T-cell (primary cell): ENCODE measurements at regions not wholly inside any gene's neighbourhood (a gene's known extent, or its start where the extent isn't known, plus 50 kb on each side); places are given as distances from the start of the nearest gene placed in this dataset.

Source experiments
- ATAC-seq, 4 experiments: fragments of 200-7000 bp in 3 of 4; fragments of 150-1000 bp in 1 of 4; cut with Tn5 transposase; replicated peaks in 1 of 4; 1 replicate in 3 of 4; 2 replicates in 1 of 4; pipeline ENCODE4 v1.10.0; 2021; ENCODE audit warnings: moderate library complexity in 3 of 4, mild to moderate bottlenecking in 2 of 4, moderate number of reproducible peaks in 1 of 4
- CTCF ChIA-PET, 2 donors: fragments of 300-600 bp; sonication (Branson Sonifier 250); formaldehyde crosslinking; loops; one replicate each; lab custom pipeline; 2022; ENCODE audit warnings: antibody characterized with exemption in 2 of 2; lab: Charles Lee
- POLR2A ChIA-PET, 2 donors: fragments of 300-600 bp; sonication (Branson Sonifier 250); formaldehyde crosslinking; loops; one replicate each; lab custom pipeline; 2022; ENCODE audit warnings: antibody characterized with exemption in 2 of 2; lab: Charles Lee
- DNase-seq, 35 experiments: peaks; one replicate each; pipeline versions ENCODE4 v3.0.0 to v3.0.0-alpha.2; 2013 to 2023
- H3K27ac ChIP-seq: one replicate; pipeline ENCODE4 v1.5.1; 2013; ENCODE audit warnings: low read length
- H3K27me3 ChIP-seq, 2 experiments: replicated peaks in 1 of 2; 1 replicate in 1 of 2; 2 replicates in 1 of 2; pipeline versions ENCODE4 v1.6.1 to v1.7.0; 2013; ENCODE audit warnings: low read length in 1 of 2, mixed read lengths in 1 of 2; ENCODE audit not compliant: control insufficient read depth in 2 of 2, insufficient read depth in 2 of 2; ENCODE audit errors: extremely low read depth in 1 of 2
- H3K36me3 ChIP-seq, 2 donors: 1 replicate in 1 of 2; 2 replicates in 1 of 2; pipeline versions ENCODE4 v1.6.1 to v1.7.0; 2013; ENCODE audit warnings: low read length in 1 of 2; ENCODE audit not compliant: control insufficient read depth in 2 of 2, insufficient read depth in 1 of 2; ENCODE audit errors: extremely low read depth in 1 of 2
- H3K4me1 ChIP-seq, 2 experiments: 1 replicate in 1 of 2; 2 replicates in 1 of 2; pipeline versions ENCODE4 v1.6.1 to v1.7.0; 2013; ENCODE audit warnings: low read length in 2 of 2, mixed read lengths in 1 of 2; ENCODE audit not compliant: insufficient read depth in 2 of 2, control insufficient read depth in 1 of 2; ENCODE audit errors: extremely low read depth in 1 of 2
- H3K4me3 ChIP-seq, 2 donors: 1 replicate in 1 of 2; 2 replicates in 1 of 2; pipeline versions ENCODE4 v1.5.1 to v1.7.0; 2013; ENCODE audit warnings: mild to moderate bottlenecking in 2 of 2, low read length in 1 of 2, moderate library complexity in 1 of 2; ENCODE audit not compliant: control insufficient read depth in 1 of 2; ENCODE audit errors: extremely low read depth in 1 of 2
- H3K9me3 ChIP-seq: 2 replicates; pipeline ENCODE4 v1.7.0; 2013
- H3K27ac Mint-ChIP-seq, 2 donors: one replicate each; pipeline ENCODE4 v1.8.0; 2020 to 2021; ENCODE audit warnings: mild to moderate bottlenecking in 2 of 2, mixed read lengths in 2 of 2
- H3K27me3 Mint-ChIP-seq, 2 donors: one replicate each; pipeline ENCODE4 v1.8.0; 2021 to 2022; ENCODE audit warnings: mixed read lengths in 2 of 2
- H3K36me3 Mint-ChIP-seq: one replicate; pipeline ENCODE4 v1.8.0; 2021; ENCODE audit warnings: mixed read lengths
- H3K4me1 Mint-ChIP-seq, 3 donors: one replicate each; pipeline ENCODE4 v1.8.0; 2020 to 2022; ENCODE audit warnings: mixed read lengths in 3 of 3, mild to moderate bottlenecking in 1 of 3
- H3K4me3 Mint-ChIP-seq, 3 donors: one replicate each; pipeline ENCODE4 v1.8.0; 2020 to 2022; ENCODE audit warnings: mild to moderate bottlenecking in 3 of 3, mixed read lengths in 3 of 3, moderate library complexity in 3 of 3
- H3K9me3 Mint-ChIP-seq, 3 donors: one replicate each; pipeline ENCODE4 v1.8.0; 2020 to 2022; ENCODE audit warnings: mixed read lengths in 3 of 3
- WGBS: methylation state at CpG from one replicate; pipeline ENCODE4 v1.1.5; 2013; ENCODE audit warnings: missing lambda C conversion rate; ENCODE audit not compliant: insufficient coverage; 5-methylcytosine and 5-hydroxymethylcytosine counted together

DNA sequence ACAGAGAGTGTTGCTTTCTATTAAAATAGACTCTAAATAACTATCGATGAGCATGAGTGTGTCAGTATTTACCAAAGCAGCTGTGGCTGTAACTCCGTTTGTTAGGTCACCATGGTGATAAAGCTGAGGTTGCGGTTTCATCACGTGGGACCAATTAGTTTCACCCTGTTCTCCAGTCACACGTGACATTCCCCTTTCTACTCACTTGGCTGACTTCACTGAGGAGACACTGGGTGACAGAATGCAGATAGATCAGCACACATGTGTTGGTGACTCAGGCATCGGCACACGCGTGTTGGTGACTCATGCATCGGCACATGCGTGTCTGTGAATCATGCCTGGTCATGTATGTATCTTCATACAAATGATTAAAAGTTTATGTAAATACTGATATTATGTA lies 285.4 kb downstream of the THBS2 start:
- Histone ChIP-seq H3K4me3 (no peak overlapping the region), H3K36me3 (no peaks in the 10 kb centered on the region), H3K27ac (no peak overlapping the region), H3K4me1 (no peaks in the 10 kb centered on the region), H3K27me3 (peaks cover 0 to 7% of the 10 kb centered on the region in 2 experiments), H3K9me3 (no peaks in the 10 kb centered on the region)
- Mint-ChIP-seq H3K4me3 (no peak overlapping the region), H3K4me1 (peaks cover 0 to 1% (median 0%) of the 10 kb centered on the region in 3 donors), H3K27me3 (peaks cover 17 to 19% of the 10 kb centered on the region in 2 donors), H3K9me3 (no peaks in the 10 kb centered on the region), H3K36me3 (no peaks in the 10 kb centered on the region), H3K27ac (no peak overlapping the region)
- POLR2A ChIA-PET = no interaction called here
- CTCF ChIA-PET = no interaction called here
- DNase-seq (peak in 17 of 35 experiments; percentile 1 to 51 (median 16)), ATAC-seq (peak in 1 of 4 experiments; percentile 19)
- 60% methylated on average over 3 of the region's 10 CpGs for WGBS

DNA sequence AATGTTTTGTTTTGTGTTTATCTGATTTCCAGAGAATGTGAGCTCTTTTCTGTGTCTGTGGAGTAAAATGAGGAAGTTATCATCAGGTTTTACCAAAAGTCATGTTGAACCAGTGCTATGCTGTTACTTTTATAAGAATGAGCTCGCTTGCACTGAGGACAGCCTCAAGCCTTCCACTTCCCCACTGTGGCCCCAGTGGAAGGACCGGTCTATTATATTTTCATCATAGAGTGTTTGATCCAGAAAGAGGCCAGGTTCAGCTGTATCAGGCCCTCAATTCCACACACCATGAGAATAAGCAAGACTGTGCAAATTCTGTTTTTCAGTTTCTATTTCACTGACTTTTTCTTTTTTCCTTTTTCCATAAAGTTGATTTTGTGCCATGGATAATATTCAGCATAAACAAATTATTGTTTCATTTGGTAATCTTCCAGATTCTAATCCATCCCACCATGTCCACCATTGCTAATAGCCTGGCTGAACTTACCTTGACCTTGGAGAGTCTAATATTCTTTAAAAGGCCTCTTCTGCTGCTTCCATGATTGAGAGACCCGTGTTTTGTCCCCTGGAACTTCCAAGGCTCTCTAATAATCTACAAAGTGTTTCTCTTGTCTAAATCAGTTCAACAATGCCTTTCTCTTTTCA lies 286.2 kb downstream of the THBS2 start:
- no peak for ATAC-seq
- no peaks in the 10 kb centered on the region for H3K36me3 Mint-ChIP-seq
- H3K4me3 Mint-ChIP-seq = no peak overlapping the region
- WGBS = no CpG with 5 or more reads among the region's 3 CpGs
- no peak for DNase-seq
- Histone ChIP-seq H3K27ac (no peak overlapping the region), H3K9me3 (no peaks in the 10 kb centered on the region), H3K27me3 (peaks cover 0 to 13% of the 10 kb centered on the region in 2 experiments), H3K36me3 (no peaks in the 10 kb centered on the region), H3K4me3 (no peak overlapping the region), H3K4me1 (no peaks in the 10 kb centered on the region)
- H3K27ac Mint-ChIP-seq = no peak overlapping the region
- peaks cover 0 to 1% (median 0%) of the 10 kb centered on the region in 3 donors for H3K4me1 Mint-ChIP-seq
- CTCF ChIA-PET = interaction anchor here in 1 of 2 donors (0.7 kb wide), 1 partner anchor 1546 kb away, joined by 3 read pairs; no protein-coding TSS in a partner anchor
- POLR2A ChIA-PET = no interaction called here
- peaks cover 18 to 19% of the 10 kb centered on the region in 2 donors for H3K27me3 Mint-ChIP-seq
- no peaks in the 10 kb centered on the region for H3K9me3 Mint-ChIP-seq

DNA sequence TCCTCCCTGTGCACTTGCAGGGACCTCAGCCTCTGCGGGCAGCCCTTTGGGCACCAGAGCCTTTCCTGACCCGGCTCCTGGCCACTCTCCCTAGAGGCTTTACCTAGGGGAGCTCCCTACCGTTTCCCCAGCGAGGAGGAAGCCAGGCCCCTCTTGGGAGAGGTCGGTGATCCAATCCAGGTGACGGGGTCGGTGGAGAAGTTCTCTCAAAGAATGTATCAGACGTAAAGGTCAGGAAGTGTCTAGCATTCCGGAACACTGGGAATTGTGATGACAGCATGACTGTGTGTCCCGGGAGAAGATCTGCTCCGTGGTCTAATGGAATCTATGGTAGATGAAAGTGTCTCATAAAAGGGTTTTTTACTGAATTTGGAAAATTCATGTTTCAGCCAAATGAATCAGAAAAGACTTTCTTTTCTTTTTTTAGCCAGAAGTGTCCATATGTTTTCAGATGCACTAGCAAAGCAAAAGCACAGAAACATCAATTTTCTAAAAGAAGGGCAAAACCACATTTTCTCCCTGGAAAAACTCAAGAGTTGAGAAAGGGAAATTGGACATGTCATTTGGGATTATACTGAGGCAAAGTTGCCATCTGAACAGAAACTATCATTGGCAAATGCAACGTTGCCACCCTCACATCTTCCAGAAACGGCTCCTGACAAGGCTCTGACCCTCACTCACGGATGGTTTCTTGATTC lies 289.4 kb downstream of the THBS2 start:
- Histone ChIP-seq H3K4me3 (no peak overlapping the region), H3K36me3 (no peaks in the 10 kb centered on the region), H3K27ac (no peak overlapping the region), H3K9me3 (no peaks in the 10 kb centered on the region), H3K27me3 (peaks cover 0 to 24% of the 10 kb centered on the region in 2 experiments), H3K4me1 (no peaks in the 10 kb centered on the region)
- H3K9me3 Mint-ChIP-seq = no peaks in the 10 kb centered on the region
- no peaks in the 10 kb centered on the region for H3K36me3 Mint-ChIP-seq
- ATAC-seq = no peak
- H3K27ac Mint-ChIP-seq = no peak overlapping the region
- ChIA-PET POLR2A (no interaction called here), CTCF (no interaction called here)
- H3K27me3 Mint-ChIP-seq = peaks cover 13 to 20% of the 10 kb centered on the region in 2 donors
- DNase-seq = no peak
- peaks cover 0 to 1% (median 0%) of the 10 kb centered on the region in 3 donors for H3K4me1 Mint-ChIP-seq
- H3K4me3 Mint-ChIP-seq = no peak overlapping the region
- WGBS = 80% methylated on average over 11 of the region's 14 CpGs

GRCh38 chr6:168962886-168963285 lies 290.8 kb downstream of the THBS2 start:
- POLR2A ChIA-PET = no interaction called here
- Mint-ChIP-seq H3K9me3 (no peaks in the 10 kb centered on the region), H3K27ac (no peak overlapping the region), H3K4me3 (no peak overlapping the region), H3K36me3 (no peaks in the 10 kb centered on the region), H3K4me1 (no peaks in the 10 kb centered on the region), H3K27me3 (peaks cover 18 to 20% of the 10 kb centered on the region in 2 donors)
- DNase-seq (no peak), ATAC-seq (no peak)
- no peaks in the 10 kb centered on the region for H3K4me1 ChIP-seq
- H3K27me3 ChIP-seq = peaks cover 0 to 24% of the 10 kb centered on the region in 2 experiments
- no peak overlapping the region for H3K4me3 ChIP-seq
- no peaks in the 10 kb centered on the region for H3K36me3 ChIP-seq
- CTCF ChIA-PET = no interaction called here
- no peak overlapping the region for H3K27ac ChIP-seq
- H3K9me3 ChIP-seq = no peaks in the 10 kb centered on the region
- 90% methylated on average over 12 of the region's 14 CpGs for WGBS

GRCh38 chr6:168961264-168961656 lies 292.4 kb downstream of the THBS2 start:
- Histone ChIP-seq H3K27ac (no peak overlapping the region), H3K9me3 (no peaks in the 10 kb centered on the region), H3K27me3 (peaks cover 0 to 24% of the 10 kb centered on the region in 2 experiments), H3K4me1 (no peaks in the 10 kb centered on the region), H3K4me3 (no peak overlapping the region), H3K36me3 (no peaks in the 10 kb centered on the region)
- H3K4me1 Mint-ChIP-seq = no peaks in the 10 kb centered on the region
- no peak for ATAC-seq
- ChIA-PET POLR2A (no interaction called here), CTCF (no interaction called here)
- DNase-seq = peak in 1 of 35 experiments; percentile 20
- H3K27ac Mint-ChIP-seq = no peak overlapping the region
- WGBS = 57% methylated on average over 2 of the region's 13 CpGs
- H3K4me3 Mint-ChIP-seq = no peak overlapping the region
- no peaks in the 10 kb centered on the region for H3K36me3 Mint-ChIP-seq
- no peaks in the 10 kb centered on the region for H3K9me3 Mint-ChIP-seq
- peaks cover 21 to 26% of the 10 kb centered on the region in 2 donors for H3K27me3 Mint-ChIP-seq

GRCh38 chr6:168960551-168961263 lies 292.9 kb downstream of the THBS2 start:
- no peak overlapping the region for H3K4me3 ChIP-seq
- H3K36me3 ChIP-seq = no peaks in the 10 kb centered on the region
- no peak for ATAC-seq
- Mint-ChIP-seq H3K36me3 (no peaks in the 10 kb centered on the region), H3K27me3 (peaks cover 24 to 29% of the 10 kb centered on the region in 2 donors), H3K4me3 (no peak overlapping the region), H3K4me1 (no peaks in the 10 kb centered on the region), H3K27ac (no peak overlapping the region), H3K9me3 (no peaks in the 10 kb centered on the region)
- no peaks in the 10 kb centered on the region for H3K9me3 ChIP-seq
- no peak for DNase-seq
- CTCF ChIA-PET = no interaction called here
- no peaks in the 10 kb centered on the region for H3K4me1 ChIP-seq
- POLR2A ChIA-PET = no interaction called here
- WGBS = 65% methylated on average over 5 of the region's 11 CpGs
- no peak overlapping the region for H3K27ac ChIP-seq
- H3K27me3 ChIP-seq = peaks cover 0 to 24% of the 10 kb centered on the region in 2 experiments
